A549 (cell line): ENCODE measurements at regions not wholly inside any gene's neighbourhood (a gene's known extent, or its start where the extent isn't known, plus 50 kb on each side); places are given as distances from the start of the nearest gene placed in this dataset.

Experiments
- ATAC-seq, 2 experiments: fragments of 200-7000 bp in 1 of 2; fragments of >200 bp in 1 of 2; cut with Nextera tagmentation in 1 of 2; cut with Tn5 transposase in 1 of 2; 3 replicates each; pipeline versions ENCODE4 v1.8.0 to v1.9.1; 2018 to 2020; ENCODE audit warnings: mild to moderate bottlenecking in 1 of 2, moderate library complexity in 1 of 2
- CTCF ChIA-PET: fragments of 300-600 bp; sonication (Branson Sonifier 250); formaldehyde crosslinking; extraction: SDS; loops from one replicate; lab custom pipeline; 2021; ENCODE audit warnings: antibody characterized with exemption, inconsistent platforms; lab: Yijun Ruan, JAX
- POLR2A ChIA-PET: fragments of 350-600 bp; formaldehyde crosslinking; extraction: SDS; loops from one replicate; lab custom pipeline; 2021; ENCODE audit warnings: antibody characterized with exemption, inconsistent platforms; lab: Yijun Ruan, JAX
- DNase-seq, 2 experiments: peaks; one replicate each; pipeline versions ENCODE4 v3.0.0 to v3.0.0-alpha.2; 2011 to 2016; ENCODE audit warnings: low read depth in 1 of 2, low spot score in 1 of 2
- FAIRE-seq: peaks from 2 replicates; lab custom pipeline; 2011; peaks lifted over from hg19 to GRCh38; lab: Jason Lieb, UNC
- H3K27ac ChIP-seq, 2 experiments: fragments of >200 bp; sonication (Bioruptor Twin); formaldehyde crosslinking; 3 replicates each; pipeline ENCODE4 v1.5.1; 2016 to 2017
- H3K4me1 ChIP-seq: fragments of >200 bp; sonication (Bioruptor Twin); formaldehyde crosslinking; 3 replicates; pipeline ENCODE4 v1.6.1; 2016
- H3K4me2 ChIP-seq: fragments of >200 bp; sonication (Bioruptor Twin); formaldehyde crosslinking; 3 replicates; pipeline ENCODE4 v1.6.1; 2016
- H3K4me3 ChIP-seq: fragments of >200 bp; sonication (Bioruptor Twin); formaldehyde crosslinking; 3 replicates; pipeline ENCODE4 v1.5.1; 2016
- H3K9me3 ChIP-seq: fragments of >200 bp; sonication (Bioruptor Twin); formaldehyde crosslinking; 3 replicates; pipeline ENCODE4 v1.6.1; 2016
- EHF ChIP-seq: fragments of 250-450 bp; sonication (Bioruptor Pico); IDR thresholded peaks from 2 replicates; pipeline ENCODE4 v1.5.0; 2020; ENCODE audit warnings: mild to moderate bottlenecking
- EHMT2 ChIP-seq: fragments of 200-600 bp; sonication (generic); IDR thresholded peaks from 2 replicates; pipeline ENCODE4 v1.6.1; 2016; ENCODE audit warnings: antibody characterized with exemption, low read depth, mild to moderate bottlenecking, moderate library complexity
- FOSB ChIP-seq: fragments of 250-450 bp; sonication (Bioruptor Pico); IDR thresholded peaks from 2 replicates; pipeline ENCODE4 v1.5.0; 2020; ENCODE audit warnings: mild to moderate bottlenecking, moderate library complexity
- GATA3 ChIP-seq: IDR thresholded peaks from 2 replicates; pipeline ENCODE4 v1.6.1; 2012; ENCODE audit warnings: borderline replicate concordance
- JUN ChIP-seq, 2 experiments: fragments of >200 bp; sonication (Bioruptor Twin); formaldehyde crosslinking; IDR thresholded peaks; 2 replicates in 1 of 2; 3 replicates in 1 of 2; pipeline ENCODE4 v1.6.1; 2016 to 2017
- JUNB ChIP-seq: fragments of >200 bp; sonication (Bioruptor Twin); formaldehyde crosslinking; IDR thresholded peaks from 2 replicates; pipeline ENCODE4 v1.6.1; 2016
- KDM1A ChIP-seq: fragments of 200-600 bp; sonication (generic); IDR thresholded peaks from 2 replicates; pipeline ENCODE4 v1.6.1; 2016; ENCODE audit warnings: low read depth, mild to moderate bottlenecking
- KDM5A ChIP-seq: fragments of 200-600 bp; sonication (generic); IDR thresholded peaks from 2 replicates; pipeline ENCODE4 v1.6.1; 2016; ENCODE audit warnings: antibody characterized with exemption, mild to moderate bottlenecking
- MAFK ChIP-seq: fragments of 450-650 bp; IDR thresholded peaks from 2 replicates; pipeline ENCODE4 v1.6.1; 2014; ENCODE audit not compliant: partially characterized antibody
- MAZ ChIP-seq: fragments of 150-350 bp; IDR thresholded peaks from 2 replicates; pipeline ENCODE4 v1.6.1; 2014; ENCODE audit warnings: antibody characterized with exemption, low read depth, low read length, borderline replicate concordance
- MYC ChIP-seq: IDR thresholded peaks from 2 replicates; pipeline ENCODE4 v1.6.1; 2012; ENCODE audit warnings: mild to moderate bottlenecking, inconsistent platforms, low read length, improper control_type of control experiment, borderline replicate concordance
- NPAS2 ChIP-seq: fragments of 250-450 bp; sonication (Bioruptor Pico); IDR thresholded peaks from 2 replicates; pipeline ENCODE4 v1.8.0; 2022; ENCODE audit warnings: mild to moderate bottlenecking, moderate library complexity, borderline replicate concordance
- PHF8 ChIP-seq: fragments of 200-600 bp; sonication (generic); IDR thresholded peaks from 2 replicates; pipeline ENCODE4 v1.6.1; 2016; ENCODE audit warnings: low read depth, mild to moderate bottlenecking, antibody characterized with exemption, moderate library complexity, borderline replicate concordance
- POLR2AphosphoS2 ChIP-seq: conservative IDR thresholded peaks from 2 replicates; pipeline ENCODE4 v1.6.1; 2012; ENCODE audit warnings: low read length, improper control_type of control experiment, inconsistent platforms
- RARB ChIP-seq: fragments of 250-450 bp; sonication (Bioruptor Pico); IDR thresholded peaks from 2 replicates; pipeline ENCODE4 v1.8.0; 2021; ENCODE audit warnings: mild to moderate bottlenecking, moderate library complexity
- RFX5 ChIP-seq: fragments of 450-650 bp; IDR thresholded peaks from 2 replicates; pipeline ENCODE4 v1.7.1; 2014; ENCODE audit warnings: antibody characterized with exemption, mild to moderate bottlenecking, moderate library complexity
- TFCP2L1 ChIP-seq: fragments of 250-450 bp; sonication (Bioruptor Pico); IDR thresholded peaks from 2 replicates; pipeline ENCODE4 v1.5.0; 2021; ENCODE audit warnings: mild to moderate bottlenecking
- WGBS: methylation state at CpG from one replicate; pipeline ENCODE4 v1.1.6; 2017; ENCODE audit errors: missing lambda C conversion rate; 5-methylcytosine and 5-hydroxymethylcytosine counted together
- TF ChIP-seq, protein P1 (sequence below): fragments of >200 bp; sonication (Bioruptor Twin); formaldehyde crosslinking; IDR thresholded peaks from 3 replicates; pipeline ENCODE4 v1.6.1; 2016
- TF ChIP-seq, protein P2 (sequence below): IDR thresholded peaks from 2 replicates; pipeline ENCODE4 v1.6.1; 2012
- TF ChIP-seq, protein P3 (sequence below): IDR thresholded peaks from 2 replicates; pipeline ENCODE4 v1.6.1; 2012; ENCODE audit warnings: low read depth, borderline replicate concordance
- TF ChIP-seq, protein P4 (sequence below): fragments of 200-600 bp; sonication (generic); IDR thresholded peaks from 2 replicates; pipeline ENCODE4 v1.6.1; 2016; ENCODE audit warnings: antibody characterized with exemption, mild to moderate bottlenecking, moderate library complexity

DNA sequence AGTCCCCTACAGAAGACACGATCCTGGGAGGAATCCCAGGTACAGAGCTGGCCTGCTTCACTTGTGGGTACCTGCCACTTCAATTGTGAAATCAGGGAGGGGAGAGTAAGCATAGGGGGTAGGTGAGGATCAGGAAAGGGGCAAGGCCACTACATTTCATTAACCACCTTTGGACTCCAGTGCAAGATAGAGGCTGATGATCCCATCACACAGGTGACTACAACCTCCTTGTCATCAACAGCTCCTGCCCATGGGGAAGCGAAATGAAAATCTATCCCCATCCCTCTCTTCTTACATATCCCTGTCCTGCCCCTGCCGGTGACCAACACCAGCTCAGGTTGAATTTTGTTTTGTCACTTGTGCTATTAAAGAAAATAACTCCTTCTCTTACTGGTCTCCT is 64.7 kb upstream of the VPREB1 start:
- ATAC-seq, result no peak
- DNase-seq, result no peak
- Histone ChIP-seq H3K27ac (no peak overlapping the region), H3K4me2 (no peak overlapping the region)
- CTCF ChIA-PET, result interaction anchor here (1.0 to 2.4 kb wide), 5 partner anchors 13 to 27 kb away, joined by 3 to 7 read pairs (median 3); no protein-coding TSS in a partner anchor
- no peak for FAIRE-seq
- POLR2A ChIA-PET, result no interaction called here
- 75% methylated on average over 3 of the region's 3 CpGs for WGBS
- no peak for TF ChIP-seq KDM1A
- TF ChIP-seq RARB (CRISPR knock-in tag), result no peak
- TF ChIP-seq EHF (CRISPR knock-in tag), result no peak
- TF ChIP-seq GATA3, result no peak
- no peak for TF ChIP-seq EHMT2
- TF ChIP-seq MYC, result no peak
- TF ChIP-seq NPAS2 (CRISPR knock-in tag), result no peak
- TF ChIP-seq, protein P1, sequence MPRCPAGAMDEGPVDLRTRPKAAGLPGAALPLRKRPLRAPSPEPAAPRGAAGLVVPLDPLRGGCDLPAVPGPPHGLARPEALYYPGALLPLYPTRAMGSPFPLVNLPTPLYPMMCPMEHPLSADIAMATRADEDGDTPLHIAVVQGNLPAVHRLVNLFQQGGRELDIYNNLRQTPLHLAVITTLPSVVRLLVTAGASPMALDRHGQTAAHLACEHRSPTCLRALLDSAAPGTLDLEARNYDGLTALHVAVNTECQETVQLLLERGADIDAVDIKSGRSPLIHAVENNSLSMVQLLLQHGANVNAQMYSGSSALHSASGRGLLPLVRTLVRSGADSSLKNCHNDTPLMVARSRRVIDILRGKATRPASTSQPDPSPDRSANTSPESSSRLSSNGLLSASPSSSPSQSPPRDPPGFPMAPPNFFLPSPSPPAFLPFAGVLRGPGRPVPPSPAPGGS, result no peak
- TF ChIP-seq, protein P2, sequence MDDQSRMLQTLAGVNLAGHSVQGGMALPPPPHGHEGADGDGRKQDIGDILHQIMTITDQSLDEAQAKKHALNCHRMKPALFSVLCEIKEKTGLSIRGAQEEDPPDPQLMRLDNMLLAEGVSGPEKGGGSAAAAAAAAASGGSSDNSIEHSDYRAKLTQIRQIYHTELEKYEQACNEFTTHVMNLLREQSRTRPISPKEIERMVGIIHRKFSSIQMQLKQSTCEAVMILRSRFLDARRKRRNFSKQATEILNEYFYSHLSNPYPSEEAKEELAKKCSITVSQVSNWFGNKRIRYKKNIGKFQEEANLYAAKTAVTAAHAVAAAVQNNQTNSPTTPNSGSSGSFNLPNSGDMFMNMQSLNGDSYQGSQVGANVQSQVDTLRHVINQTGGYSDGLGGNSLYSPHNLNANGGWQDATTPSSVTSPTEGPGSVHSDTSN, result no peak
- TF ChIP-seq, protein P3, sequence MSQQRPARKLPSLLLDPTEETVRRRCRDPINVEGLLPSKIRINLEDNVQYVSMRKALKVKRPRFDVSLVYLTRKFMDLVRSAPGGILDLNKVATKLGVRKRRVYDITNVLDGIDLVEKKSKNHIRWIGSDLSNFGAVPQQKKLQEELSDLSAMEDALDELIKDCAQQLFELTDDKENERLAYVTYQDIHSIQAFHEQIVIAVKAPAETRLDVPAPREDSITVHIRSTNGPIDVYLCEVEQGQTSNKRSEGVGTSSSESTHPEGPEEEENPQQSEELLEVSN, result no peak
- TF ChIP-seq FOSB (CRISPR knock-in tag), result no peak
- TF ChIP-seq POLR2AphosphoS2, result no peak
- no peak for TF ChIP-seq MAZ
- TF ChIP-seq JUN (IDR thresholded peaks at IDR 0.05), result no peak
- TF ChIP-seq RFX5, result no peak
- no peak for TF ChIP-seq KDM5A
- TF ChIP-seq JUNB, result no peak
- TF ChIP-seq PHF8, result no peak
- no peak for TF ChIP-seq TFCP2L1 (CRISPR knock-in tag)
- TF ChIP-seq, all 56 proteins: peak for 0
- Histone ChIP-seq H3K4me1 (peaks cover 11% of the 10 kb centered on the region; the same call in 1 of the 3 replicates), H3K4me3 (no peak overlapping the region), H3K9me3 (no peaks in the 10 kb centered on the region)

DNA sequence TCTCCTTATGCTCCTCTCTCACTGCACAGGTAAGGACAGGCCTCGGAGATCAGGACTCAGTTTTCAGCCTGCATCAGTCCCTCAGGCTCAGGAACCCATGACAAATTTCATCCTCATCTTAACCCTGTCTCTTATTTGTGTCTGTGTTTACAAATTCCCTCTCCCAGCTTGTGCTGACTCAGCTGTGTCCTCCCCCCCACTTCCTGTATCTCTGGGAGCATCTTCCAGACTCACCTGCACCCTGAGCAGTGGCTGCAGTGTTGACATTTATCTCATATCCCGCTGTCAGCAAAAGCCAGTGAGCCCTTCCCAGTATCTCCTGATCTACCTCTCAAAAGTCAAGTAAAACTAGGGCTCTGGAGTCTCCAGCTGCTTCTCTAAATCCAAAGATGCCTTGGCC is 65.6 kb upstream of the VPREB1 start:
- no peak for DNase-seq
- H3K9me3 ChIP-seq, result no peaks in the 10 kb centered on the region
- H3K27ac ChIP-seq, result no peak overlapping the region

More for the DNA sequence above, 65.6 kb upstream of the VPREB1 start:
- no peak overlapping the region for H3K4me3 ChIP-seq
- CTCF ChIA-PET, result interaction anchor here (1.1 to 2.4 kb wide), 3 partner anchors 17 to 22 kb away, joined by 3 to 7 read pairs (median 4); no protein-coding TSS in a partner anchor
- WGBS, result 54% methylated on average over 2 of the region's 2 CpGs
- POLR2A ChIA-PET, result no interaction called here
- H3K4me2 ChIP-seq, result no peak overlapping the region
- TF ChIP-seq, protein P4, sequence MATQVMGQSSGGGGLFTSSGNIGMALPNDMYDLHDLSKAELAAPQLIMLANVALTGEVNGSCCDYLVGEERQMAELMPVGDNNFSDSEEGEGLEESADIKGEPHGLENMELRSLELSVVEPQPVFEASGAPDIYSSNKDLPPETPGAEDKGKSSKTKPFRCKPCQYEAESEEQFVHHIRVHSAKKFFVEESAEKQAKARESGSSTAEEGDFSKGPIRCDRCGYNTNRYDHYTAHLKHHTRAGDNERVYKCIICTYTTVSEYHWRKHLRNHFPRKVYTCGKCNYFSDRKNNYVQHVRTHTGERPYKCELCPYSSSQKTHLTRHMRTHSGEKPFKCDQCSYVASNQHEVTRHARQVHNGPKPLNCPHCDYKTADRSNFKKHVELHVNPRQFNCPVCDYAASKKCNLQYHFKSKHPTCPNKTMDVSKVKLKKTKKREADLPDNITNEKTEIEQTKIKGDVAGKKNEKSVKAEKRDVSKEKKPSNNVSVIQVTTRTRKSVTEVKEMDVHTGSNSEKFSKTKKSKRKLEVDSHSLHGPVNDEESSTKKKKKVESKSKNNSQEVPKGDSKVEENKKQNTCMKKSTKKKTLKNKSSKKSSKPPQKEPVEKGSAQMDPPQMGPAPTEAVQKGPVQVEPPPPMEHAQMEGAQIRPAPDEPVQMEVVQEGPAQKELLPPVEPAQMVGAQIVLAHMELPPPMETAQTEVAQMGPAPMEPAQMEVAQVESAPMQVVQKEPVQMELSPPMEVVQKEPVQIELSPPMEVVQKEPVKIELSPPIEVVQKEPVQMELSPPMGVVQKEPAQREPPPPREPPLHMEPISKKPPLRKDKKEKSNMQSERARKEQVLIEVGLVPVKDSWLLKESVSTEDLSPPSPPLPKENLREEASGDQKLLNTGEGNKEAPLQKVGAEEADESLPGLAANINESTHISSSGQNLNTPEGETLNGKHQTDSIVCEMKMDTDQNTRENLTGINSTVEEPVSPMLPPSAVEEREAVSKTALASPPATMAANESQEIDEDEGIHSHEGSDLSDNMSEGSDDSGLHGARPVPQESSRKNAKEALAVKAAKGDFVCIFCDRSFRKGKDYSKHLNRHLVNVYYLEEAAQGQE, result no peak
- peak; percentile 59 for TF ChIP-seq MAFK
- ATAC-seq, result no peak
- H3K4me1 ChIP-seq, result peaks cover 11% of the 10 kb centered on the region; the same call in 1 of the 3 replicates
- FAIRE-seq, result no peak
